ENCODE measurements at regions not wholly inside any gene's neighbourhood (a gene's known extent, or its start where the extent isn't known, plus 50 kb on each side); places are given as distances from the start of the nearest gene placed in this dataset.
A peak's percentile ranks its signal among the peaks of the same experiment; 100 is the strongest.

GRCh38 chr9:126228781-126229444, 97.7 kb upstream of the MVB12B start:
- Histone ChIP-seq H3K9me3 (no peaks in the 10 kb centered on the region), H3K27me3 (peaks cover 44% of the 10 kb centered on the region), H3K36me3 (no peaks in the 10 kb centered on the region), H3K4me3 (no peak overlapping the region), H3K27ac (no peak overlapping the region), H3K4me1 (peaks cover 3% of the 10 kb centered on the region)
- peak in 1 of 2 donors; percentile 85 for DNase-seq (ENCODE audit: low spot score in 2 of 2)
- WGBS: 45% methylated on average over 12 of the region's 19 CpGs
- TF ChIP-seq EP300 (IDR thresholded peaks at IDR 0.05) (no peak), POLR2A (IDR thresholded peaks at IDR 0.05) (no peak), POLR2AphosphoS5 (IDR thresholded peaks at IDR 0.05) (no peak), CTCF (IDR thresholded peaks at IDR 0.05) (peak; percentile 72 to 95)

- no peak for TF ChIP-seq POLR2AphosphoS5 (IDR thresholded peaks at IDR 0.05)
- TF ChIP-seq POLR2A (IDR thresholded peaks at IDR 0.05): no peak
- TF ChIP-seq CTCF (IDR thresholded peaks at IDR 0.05): no peak
- Histone ChIP-seq H3K27me3 (peaks cover 38% of the 10 kb centered on the region), H3K36me3 (no peaks in the 10 kb centered on the region), H3K27ac (no peak overlapping the region), H3K9me3 (no peaks in the 10 kb centered on the region), H3K4me1 (peaks cover 3% of the 10 kb centered on the region), H3K4me3 (no peak overlapping the region)
- WGBS: 87% methylated on average over 3 of the region's 3 CpGs
- DNase-seq (ENCODE audit: low spot score in 2 of 2): peak in 1 of 2 donors; percentile 48
These were observed 97.1 kb upstream of the MVB12B start for GRCh38 chr9:126229501-126229900.

- TF ChIP-seq CTCF (IDR thresholded peaks at IDR 0.05) (no peak), POLR2A (IDR thresholded peaks at IDR 0.05) (no peak), POLR2AphosphoS5 (IDR thresholded peaks at IDR 0.05) (no peak), EP300 (IDR thresholded peaks at IDR 0.05) (no peak)
- Histone ChIP-seq H3K4me3 (no peak overlapping the region), H3K4me1 (peaks cover 3% of the 10 kb centered on the region), H3K27me3 (peaks cover 35% of the 10 kb centered on the region), H3K27ac (no peak overlapping the region), H3K36me3 (no peaks in the 10 kb centered on the region), H3K9me3 (no peaks in the 10 kb centered on the region)
- DNase-seq (ENCODE audit: low spot score in 2 of 2): no peak
- WGBS: 92% methylated on average over 11 of the region's 11 CpGs
These were observed 95.9 kb upstream of the MVB12B start for GRCh38 chr9:126230692-126231091.

- H3K27ac ChIP-seq: no peak overlapping the region
- H3K36me3 ChIP-seq: no peaks in the 10 kb centered on the region
- H3K27me3 ChIP-seq: peaks cover 19% of the 10 kb centered on the region
- no peak for TF ChIP-seq CTCF (IDR thresholded peaks at IDR 0.05)
- TF ChIP-seq EP300 (IDR thresholded peaks at IDR 0.05): no peak
- no peak for TF ChIP-seq POLR2A (IDR thresholded peaks at IDR 0.05)
- TF ChIP-seq POLR2AphosphoS5 (IDR thresholded peaks at IDR 0.05): no peak
- 86% methylated on average over 6 of the region's 6 CpGs for WGBS
- no peaks in the 10 kb centered on the region for H3K9me3 ChIP-seq
- peaks cover 3% of the 10 kb centered on the region for H3K4me1 ChIP-seq
- DNase-seq (ENCODE audit: low spot score in 2 of 2): no peak
- H3K4me3 ChIP-seq: no peak overlapping the region
These were observed 94.2 kb upstream of the MVB12B start for GRCh38 chr9:126232461-126232860.

- Histone ChIP-seq H3K4me3 (no peak overlapping the region), H3K4me1 (peaks cover 3% of the 10 kb centered on the region), H3K27ac (no peak overlapping the region), H3K9me3 (no peaks in the 10 kb centered on the region), H3K36me3 (no peaks in the 10 kb centered on the region), H3K27me3 (peaks cover 12% of the 10 kb centered on the region)
- WGBS: 90% methylated on average over 9 of the region's 9 CpGs
- TF ChIP-seq EP300 (IDR thresholded peaks at IDR 0.05): no peak
- no peak for TF ChIP-seq CTCF (IDR thresholded peaks at IDR 0.05)
- TF ChIP-seq POLR2AphosphoS5 (IDR thresholded peaks at IDR 0.05): no peak
- no peak for TF ChIP-seq POLR2A (IDR thresholded peaks at IDR 0.05)
- no peak for DNase-seq (ENCODE audit: low spot score in 2 of 2)
These were observed 93.5 kb upstream of the MVB12B start for GRCh38 chr9:126233175-126233574.

All from suprapubic skin (tissue), 4 donors.